Occipital lobe (tissue), 1 donor: ENCODE measurements at regions not wholly inside any gene's neighbourhood (a gene's known extent, or its start where the extent isn't known, plus 50 kb on each side); places are given as distances from the start of the nearest gene placed in this dataset.
A peak's percentile ranks its signal among the peaks of the same experiment; 100 is the strongest.
"Not testable (repeated sequence)": the region's sequence is repeated elsewhere in the genome, so short reads cannot be mapped to it uniquely, and the experiment has no call there.

Experiments
- DNase-seq: peaks from one replicate; lab custom pipeline; 2025; lab: John Stamatoyannopoulos, UW

GRCh38 chr16:5917436-5918195, 820.0 kb upstream of the EEF2KMT start:
- DNase-seq, result no peak

- DNase-seq, result no peak
Measured at GRCh38 chr16:5916711-5917191, 819.2 kb upstream of the EEF2KMT start.

GRCh38 chr16:5911241-5911640, 813.6 kb upstream of the EEF2KMT start:
- DNase-seq, result no peak

- not testable (repeated sequence) for DNase-seq
Measured at GRCh38 chr16:5909556-5909955, 812.0 kb upstream of the EEF2KMT start.

GRCh38 chr16:5907544-5907943, 809.9 kb upstream of the EEF2KMT start:
- DNase-seq, result no peak

- DNase-seq, result peak; percentile 34
Measured at GRCh38 chr16:5906351-5906750, 808.8 kb upstream of the EEF2KMT start.

GRCh38 chr16:5905935-5906334, 808.3 kb upstream of the EEF2KMT start:
- peak; percentile 39 for DNase-seq

- DNase-seq, result no peak
Measured at GRCh38 chr16:5903832-5904231, 806.2 kb upstream of the EEF2KMT start.

GRCh38 chr16:5903153-5903552, 805.6 kb upstream of the EEF2KMT start:
- peak; percentile 14 for DNase-seq

- no peak for DNase-seq
Measured at GRCh38 chr16:5900046-5900445, 802.5 kb upstream of the EEF2KMT start.

- DNase-seq, result no peak
Measured at GRCh38 chr16:5895976-5896375, 798.4 kb upstream of the EEF2KMT start.

- no peak for DNase-seq
Measured at GRCh38 chr16:5895137-5895536, 797.5 kb upstream of the EEF2KMT start.

- DNase-seq, result no peak
Measured at GRCh38 chr16:5891296-5891695, 793.7 kb upstream of the EEF2KMT start.

- no peak for DNase-seq
Measured at GRCh38 chr16:5885521-5885920, 787.9 kb upstream of the EEF2KMT start.

- no peak for DNase-seq
Measured at GRCh38 chr16:5884996-5885395, 787.4 kb upstream of the EEF2KMT start.

- no peak for DNase-seq
Measured at GRCh38 chr16:5884339-5884738, 786.7 kb upstream of the EEF2KMT start.

- DNase-seq, result no peak
Measured at GRCh38 chr16:5882087-5882640, 784.6 kb upstream of the EEF2KMT start.

- DNase-seq, result no peak
Measured at GRCh38 chr16:5875416-5875815, 777.8 kb upstream of the EEF2KMT start.

GRCh38 chr16:5874899-5875298, 777.3 kb upstream of the EEF2KMT start:
- peak; percentile 6 for DNase-seq

- DNase-seq, result no peak
Measured at GRCh38 chr16:5873221-5873620, 775.6 kb upstream of the EEF2KMT start.

- DNase-seq, result no peak
Measured at GRCh38 chr16:5870886-5871691, 773.5 kb upstream of the EEF2KMT start.

GRCh38 chr16:5867250-5867649, 769.7 kb upstream of the EEF2KMT start:
- DNase-seq, result no peak
